SJSA1 (cell line): ENCODE measurements at regions not wholly inside any gene's neighbourhood (a gene's known extent, or its start where the extent isn't known, plus 50 kb on each side); places are given as distances from the start of the nearest gene placed in this dataset.
"Not testable (repeated sequence)": the region's sequence is repeated elsewhere in the genome, so short reads cannot be mapped to it uniquely, and the experiment has no call there.

ENCODE experiments used
- DNase-seq, 2 experiments: peaks; one replicate each; pipeline ENCODE4 v3.0.0-alpha.2; 2015 to 2020; ENCODE audit warnings: low spot score in 2 of 2, low read depth in 1 of 2
- H3K27ac ChIP-seq: fragments of 250-450 bp; sonication (Bioruptor Pico); 2 replicates; pipeline ENCODE4 v1.5.1; 2020; ENCODE audit warnings: mild to moderate bottlenecking, moderate library complexity
- H3K27me3 ChIP-seq: fragments of 250-450 bp; sonication (Bioruptor Pico); replicated peaks from 2 replicates; pipeline ENCODE4 v1.5.1; 2020; ENCODE audit warnings: mild to moderate bottlenecking, moderate library complexity
- H3K36me3 ChIP-seq: fragments of 250-450 bp; sonication (Bioruptor Pico); 2 replicates; pipeline ENCODE4 v1.5.1; 2020; ENCODE audit warnings: mild to moderate bottlenecking
- H3K4me1 ChIP-seq: fragments of 250-450 bp; sonication (Bioruptor Pico); replicated peaks from 2 replicates; pipeline ENCODE4 v1.6.1; 2021; ENCODE audit warnings: mild to moderate bottlenecking
- H3K4me3 ChIP-seq: fragments of 250-450 bp; sonication (Bioruptor Pico); 2 replicates; pipeline ENCODE4 v1.5.1; 2020; ENCODE audit warnings: mild to moderate bottlenecking
- H3K9me3 ChIP-seq: fragments of 250-450 bp; sonication (Bioruptor Pico); replicated peaks from 2 replicates; pipeline ENCODE4 v1.5.1; 2020; ENCODE audit warnings: mild to moderate bottlenecking

DNA sequence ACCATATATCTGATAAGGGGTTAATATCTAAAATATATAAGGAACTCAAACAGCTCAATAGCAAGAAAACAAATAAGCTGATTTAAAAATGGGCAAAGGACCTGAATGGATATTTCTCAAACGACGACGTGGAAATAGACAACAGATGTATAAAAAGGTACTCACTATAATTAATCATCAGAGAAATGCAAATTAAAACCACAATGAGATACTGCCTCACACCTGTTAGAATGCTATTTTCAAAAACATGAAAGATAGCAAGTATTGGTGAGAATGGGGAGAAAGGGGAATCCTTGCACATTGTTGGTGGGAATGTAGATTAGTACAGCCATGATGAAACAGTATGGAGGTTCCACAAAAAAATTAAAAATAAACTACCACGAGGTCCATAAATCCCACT lies 163.2 kb downstream of the DKK1 start:
- Histone ChIP-seq H3K27me3 (no peaks in the 10 kb centered on the region), H3K4me1 (peaks cover 6% of the 10 kb centered on the region; the same call in 1 of the 2 replicates), H3K4me3 (no peak overlapping the region), H3K36me3 (no peaks in the 10 kb centered on the region), H3K9me3 (no peaks in the 10 kb centered on the region), H3K27ac (no peak overlapping the region)
- no peak for DNase-seq

DNA sequence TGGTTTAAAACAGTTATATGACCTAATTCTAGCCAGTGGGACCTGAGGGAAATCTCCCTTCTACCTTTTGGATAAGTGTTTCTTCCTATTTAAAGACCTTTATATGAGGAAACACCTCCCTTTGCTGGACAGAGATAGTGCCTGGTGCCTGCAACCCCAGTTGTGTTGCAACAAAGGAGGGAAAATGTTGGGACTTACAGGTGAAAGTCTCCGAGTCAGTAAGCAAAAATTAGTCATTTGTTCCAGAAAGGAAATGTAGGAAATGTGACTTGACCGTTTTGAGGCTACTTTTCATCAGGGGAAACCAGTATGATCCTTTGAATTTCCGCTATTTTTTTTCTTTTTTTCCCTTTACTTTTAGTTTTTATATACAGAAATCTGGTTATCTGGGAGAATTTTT lies 165.5 kb downstream of the DKK1 start:
- Histone ChIP-seq H3K9me3 (no peaks in the 10 kb centered on the region), H3K36me3 (no peaks in the 10 kb centered on the region), H3K4me3 (no peak overlapping the region), H3K4me1 (peaks cover 9% of the 10 kb centered on the region; the same call in 1 of the 2 replicates), H3K27me3 (no peaks in the 10 kb centered on the region), H3K27ac (no peak overlapping the region)
- no peak for DNase-seq

DNA sequence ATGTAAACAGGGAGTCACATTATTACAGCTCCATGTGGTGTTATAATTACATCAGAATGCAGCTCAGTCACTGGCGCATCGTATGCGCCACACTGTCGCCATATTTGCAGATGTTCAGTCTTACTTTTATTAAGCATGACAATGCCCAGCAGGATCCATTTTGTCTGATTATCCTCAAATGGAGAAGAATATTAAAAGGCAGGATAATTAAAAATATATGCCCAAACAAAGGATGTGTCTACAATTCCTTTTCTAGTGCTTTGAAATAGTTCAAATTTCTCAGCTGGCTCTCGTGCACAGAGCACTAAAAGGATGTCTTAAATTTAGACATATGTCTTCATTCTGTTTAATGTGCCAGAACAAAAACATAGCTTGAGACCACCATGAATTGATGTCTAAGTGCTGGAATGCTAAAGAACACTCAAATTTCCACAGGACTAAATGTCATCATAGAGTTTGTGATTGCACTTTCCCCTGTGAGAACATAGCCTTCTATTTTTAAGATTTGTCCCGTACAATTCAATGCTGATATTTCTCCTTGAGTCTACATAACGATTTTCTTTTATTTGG lies 168.0 kb downstream of the DKK1 start:
- Histone ChIP-seq H3K9me3 (no peaks in the 10 kb centered on the region), H3K27ac (no peak overlapping the region), H3K4me3 (no peak overlapping the region), H3K27me3 (no peaks in the 10 kb centered on the region), H3K36me3 (no peaks in the 10 kb centered on the region), H3K4me1 (peaks cover 20% of the 10 kb centered on the region)
- DNase-seq, result no peak

DNA sequence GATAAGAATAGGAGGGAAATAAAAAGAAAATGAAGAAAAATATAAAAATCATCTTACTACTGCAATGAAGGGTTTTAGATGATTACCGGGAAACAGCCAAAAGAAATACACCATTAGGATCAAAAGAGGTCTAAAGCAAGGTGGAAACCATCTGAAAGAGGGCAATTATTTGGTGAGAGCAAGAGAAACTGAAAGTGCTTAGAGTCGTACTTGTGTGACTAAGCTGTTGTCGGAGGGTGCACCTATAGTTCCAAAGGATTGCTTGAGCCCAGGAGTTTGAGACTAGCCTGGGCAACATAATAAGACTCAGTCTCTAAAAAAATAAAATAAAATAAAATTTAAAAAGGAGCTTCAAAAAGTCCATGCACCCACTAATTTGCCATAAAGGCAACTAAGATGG lies 169.5 kb downstream of the DKK1 start:
- no peak overlapping the region for H3K27ac ChIP-seq
- peaks cover 32% of the 10 kb centered on the region for H3K4me1 ChIP-seq
- no peaks in the 10 kb centered on the region for H3K9me3 ChIP-seq
- DNase-seq, result no peak
- no peaks in the 10 kb centered on the region for H3K27me3 ChIP-seq
- H3K4me3 ChIP-seq, result no peak overlapping the region
- H3K36me3 ChIP-seq, result no peaks in the 10 kb centered on the region

DNA sequence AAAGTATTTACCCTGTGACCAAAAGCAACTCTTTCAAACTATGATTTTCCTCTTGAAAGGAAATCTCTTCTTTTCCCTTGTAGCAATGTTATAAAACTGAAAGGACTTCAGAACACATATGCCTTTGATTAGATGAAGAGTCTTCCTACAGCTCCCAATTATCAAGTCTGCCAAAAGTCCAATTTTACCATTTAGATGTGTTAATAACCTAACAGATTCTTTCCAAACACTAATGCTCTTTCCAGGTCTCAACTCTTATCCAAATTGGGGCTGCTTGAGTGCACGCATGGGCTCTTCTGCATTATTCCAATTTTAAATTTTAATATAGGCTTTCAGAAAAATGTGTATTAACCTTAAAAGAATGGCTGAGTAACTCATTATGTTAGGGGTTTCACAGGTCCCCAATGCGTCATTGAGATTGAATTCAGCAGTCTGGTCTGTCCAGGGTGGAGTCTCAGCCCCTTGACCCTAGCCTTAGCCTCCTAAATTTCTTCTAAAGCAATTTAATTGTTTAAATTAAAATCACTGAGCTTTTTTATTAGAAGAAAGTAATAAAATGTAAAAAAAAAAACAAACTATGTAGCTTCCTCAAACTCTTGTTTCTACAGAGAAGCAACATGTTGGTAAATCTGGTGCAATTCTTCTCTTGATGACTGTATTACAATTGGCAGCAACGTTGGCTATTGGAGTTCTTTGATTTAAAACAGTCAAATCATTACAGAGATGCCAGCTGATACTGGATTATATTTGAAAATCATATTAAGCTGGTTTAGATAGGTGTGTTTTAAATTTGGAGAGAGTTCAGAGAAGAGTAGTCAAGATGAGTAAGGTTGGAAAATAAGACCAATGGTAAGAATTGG lies 170.4 kb downstream of the DKK1 start:
- no peaks in the 10 kb centered on the region for H3K36me3 ChIP-seq
- no peaks in the 10 kb centered on the region for H3K27me3 ChIP-seq
- DNase-seq, result no peak
- H3K4me3 ChIP-seq, result no peak overlapping the region
- peaks cover 38% of the 10 kb centered on the region for H3K4me1 ChIP-seq
- H3K27ac ChIP-seq, result no peak overlapping the region
- H3K9me3 ChIP-seq, result no peaks in the 10 kb centered on the region

DNA sequence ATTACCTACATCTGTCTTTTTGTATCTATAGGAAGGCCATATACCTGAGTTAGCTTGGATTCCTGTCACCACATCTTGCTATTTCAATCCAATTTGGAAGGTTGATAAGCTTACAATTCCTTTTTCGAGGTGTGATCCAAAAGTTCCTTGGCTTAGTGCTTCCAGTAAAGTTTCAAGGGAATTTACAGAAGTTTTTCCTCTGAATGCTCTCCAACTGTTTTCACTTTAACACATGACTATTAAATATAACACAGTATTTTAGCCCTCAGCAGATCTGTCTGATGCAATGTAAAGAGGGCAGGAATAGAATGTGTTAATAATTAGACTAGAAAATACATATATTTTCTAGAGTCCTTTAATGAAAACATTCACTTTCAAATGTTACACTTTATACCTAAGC lies 171.4 kb downstream of the DKK1 start:
- no peaks in the 10 kb centered on the region for H3K9me3 ChIP-seq
- DNase-seq, result no peak
- no peak overlapping the region for H3K27ac ChIP-seq
- H3K4me3 ChIP-seq, result no peak overlapping the region
- H3K36me3 ChIP-seq, result no peaks in the 10 kb centered on the region
- H3K27me3 ChIP-seq, result no peaks in the 10 kb centered on the region
- peaks cover 39% of the 10 kb centered on the region for H3K4me1 ChIP-seq

DNA sequence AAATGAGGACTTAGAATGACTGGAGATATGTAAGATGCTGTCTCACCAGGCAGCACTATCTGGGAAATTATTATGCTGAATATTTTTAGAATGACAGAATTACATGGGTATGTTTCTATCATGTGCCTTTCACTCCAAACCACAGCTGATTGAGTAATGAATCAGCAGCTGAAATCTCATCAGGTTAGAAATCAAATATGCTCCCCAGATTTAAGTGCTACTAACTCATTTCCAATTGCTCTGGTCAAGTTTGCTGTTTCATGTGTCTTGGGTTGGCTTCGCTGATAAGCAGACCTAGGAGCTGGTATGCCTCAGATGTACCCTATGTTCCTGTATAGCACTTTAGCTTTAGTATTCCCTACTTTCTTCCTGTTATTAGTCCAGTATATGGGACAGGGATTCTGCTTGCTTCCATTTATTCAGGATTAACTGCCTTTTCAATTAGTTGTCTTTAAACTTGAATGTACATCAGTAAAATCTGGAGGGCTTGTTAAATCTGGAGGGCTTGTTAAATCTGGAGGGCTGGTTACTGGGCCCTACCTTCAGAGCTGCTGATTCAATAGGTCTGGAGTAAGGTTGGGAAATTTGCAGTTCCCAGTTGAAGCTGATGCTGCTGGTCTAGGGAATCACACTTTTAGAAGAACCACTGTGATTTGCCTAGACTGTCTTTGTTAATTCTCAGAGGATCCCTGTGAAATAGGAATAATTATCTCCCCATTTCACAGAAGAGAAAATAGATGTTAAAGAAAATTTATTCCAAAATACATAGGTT lies 172.9 kb downstream of the DKK1 start:
- no peaks in the 10 kb centered on the region for H3K27me3 ChIP-seq
- no peaks in the 10 kb centered on the region for H3K36me3 ChIP-seq
- DNase-seq, result peak in 1 of 2 experiments; percentile 64
- peaks cover 47% of the 10 kb centered on the region for H3K4me1 ChIP-seq
- H3K4me3 ChIP-seq, result no peak overlapping the region
- no peaks in the 10 kb centered on the region for H3K9me3 ChIP-seq
- peak overlapping the region; percentile 81 for H3K27ac ChIP-seq

DNA sequence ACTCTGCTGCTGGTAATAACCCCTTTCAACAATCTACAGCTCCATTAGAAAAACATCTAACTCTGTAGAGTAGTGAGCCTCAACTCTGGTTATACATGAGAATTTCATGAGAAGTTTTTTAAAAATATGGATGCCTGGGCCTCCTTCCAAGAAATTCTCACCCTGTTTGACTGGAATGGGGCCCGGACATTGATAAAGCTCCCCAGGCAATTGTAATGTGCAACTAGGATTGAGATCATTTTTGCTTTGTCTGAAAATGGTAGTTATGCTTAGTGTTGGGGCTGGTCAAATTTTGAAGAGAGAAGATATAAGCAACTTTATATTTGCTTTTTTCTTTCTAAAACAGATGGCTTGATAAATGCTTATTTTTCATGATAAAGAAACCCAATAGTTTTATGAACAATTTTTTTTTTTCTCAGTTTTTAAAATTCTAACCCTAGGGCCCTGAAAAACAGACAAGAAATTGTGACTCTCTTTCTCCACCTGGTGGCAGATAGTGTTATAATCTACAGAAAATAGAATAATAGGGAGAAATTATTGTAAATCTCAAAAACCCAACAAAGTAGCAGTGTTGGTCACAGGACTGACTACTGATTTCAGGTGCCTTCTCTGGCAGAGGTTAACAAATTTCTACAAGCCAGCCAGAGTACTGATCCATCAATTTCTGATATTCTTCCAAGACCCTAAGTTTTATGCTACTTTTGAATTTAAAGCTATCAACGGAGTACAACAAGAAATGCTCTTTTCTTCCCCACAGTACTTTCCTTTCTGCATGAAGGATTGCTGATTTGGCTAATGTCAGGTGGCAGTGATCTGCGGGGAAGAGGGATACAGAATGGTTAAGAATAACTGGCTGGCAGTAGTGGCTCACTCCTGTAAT lies 174.8 kb downstream of the DKK1 start:
- peak in 1 of 2 experiments; percentile 62 for DNase-seq

DNA sequence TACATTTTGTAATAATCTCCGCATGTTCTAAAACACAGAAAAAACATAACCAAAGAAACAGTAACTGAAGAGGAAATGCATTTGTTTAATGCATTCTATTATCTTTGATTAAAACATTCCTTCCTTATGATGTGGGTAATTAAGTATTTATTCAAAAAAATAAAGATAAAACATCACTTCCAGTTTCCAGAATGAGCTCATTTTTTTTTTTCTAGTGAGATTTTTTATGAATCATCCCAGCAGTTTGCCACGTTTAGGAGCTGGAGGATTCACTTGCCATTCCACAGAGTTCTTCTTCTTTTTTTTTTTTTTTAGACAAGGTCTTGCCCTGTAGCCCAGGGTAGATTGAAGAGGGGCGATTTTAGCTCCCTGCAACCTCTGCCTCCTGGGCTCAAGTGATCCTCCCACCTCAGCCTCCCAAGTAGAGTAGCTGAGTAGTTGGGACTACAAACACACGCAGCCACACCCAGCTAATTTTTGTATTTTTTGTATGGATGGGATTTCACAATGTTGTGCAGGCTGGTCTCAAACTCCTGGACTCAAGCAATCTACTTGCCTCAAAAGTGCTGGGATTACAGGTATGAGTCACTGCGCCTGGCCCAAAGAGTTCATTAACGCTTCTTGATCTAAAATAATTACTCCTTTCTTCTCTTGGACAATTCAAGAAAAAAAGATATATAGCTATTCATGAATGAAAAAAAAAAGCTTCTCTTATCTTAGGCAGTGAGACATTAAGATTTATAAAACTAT lies 177.3 kb downstream of the DKK1 start:
- H3K4me1 ChIP-seq, result peaks cover 38% of the 10 kb centered on the region

More for the DNA sequence above, 174.8 kb downstream of the DKK1 start:
- peaks cover 42% of the 10 kb centered on the region for H3K4me1 ChIP-seq
- no peaks in the 10 kb centered on the region for H3K27me3 ChIP-seq
- H3K9me3 ChIP-seq, result no peaks in the 10 kb centered on the region
- H3K36me3 ChIP-seq, result no peaks in the 10 kb centered on the region
- H3K4me3 ChIP-seq, result no peak overlapping the region
- H3K27ac ChIP-seq, result peak overlapping the region; percentile 20

DNA sequence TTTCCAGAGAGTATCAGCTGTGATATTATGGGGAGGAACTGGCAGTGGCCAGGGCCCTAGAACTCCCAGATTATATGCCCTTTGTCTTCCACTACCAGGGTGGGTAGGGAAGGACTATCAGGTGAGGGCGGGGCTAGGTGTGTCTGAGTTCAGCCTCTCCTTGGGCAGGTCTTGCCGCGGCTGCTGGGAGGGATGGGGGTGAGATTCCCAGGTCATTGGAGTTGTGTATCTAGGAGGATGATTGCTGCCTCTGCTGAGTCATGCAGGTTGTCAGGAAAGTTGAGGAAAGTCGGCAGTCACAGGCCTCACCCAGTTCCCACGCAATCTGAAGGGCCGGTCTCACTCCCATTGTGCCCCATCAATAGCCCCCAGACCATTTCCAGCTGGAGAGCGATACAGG lies 185.2 kb downstream of the DKK1 start:
- Histone ChIP-seq H3K27ac (no peak overlapping the region), H3K4me1 (no peaks in the 10 kb centered on the region), H3K36me3 (no peaks in the 10 kb centered on the region), H3K4me3 (no peak overlapping the region), H3K27me3 (no peaks in the 10 kb centered on the region), H3K9me3 (no peaks in the 10 kb centered on the region)
- DNase-seq, result no peak

More for the DNA sequence above, 177.3 kb downstream of the DKK1 start:
- Histone ChIP-seq H3K4me3 (no peak overlapping the region), H3K27me3 (no peaks in the 10 kb centered on the region), H3K27ac (peak overlapping the region; percentile 36), H3K9me3 (no peaks in the 10 kb centered on the region), H3K36me3 (no peaks in the 10 kb centered on the region)
- DNase-seq, result peak in 1 of 2 experiments; percentile 36

DNA sequence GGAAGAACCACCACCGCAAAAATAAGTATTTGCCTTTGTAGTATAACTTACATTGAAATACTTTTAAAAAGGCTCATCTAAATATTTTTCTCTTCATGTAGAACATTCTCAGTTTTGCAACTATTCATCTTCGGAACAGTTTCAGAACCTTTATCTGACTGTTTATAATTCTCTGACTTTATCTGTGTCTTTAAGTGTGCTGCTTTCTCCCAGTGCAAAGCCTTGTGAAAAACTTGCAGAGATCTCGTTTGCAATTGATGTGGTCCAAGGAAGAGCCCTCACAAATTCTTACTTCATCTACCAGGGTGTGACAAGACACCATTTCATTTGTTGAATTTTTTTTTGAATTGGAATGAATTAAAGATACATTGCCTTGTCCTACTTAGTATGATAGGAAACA lies 186.4 kb downstream of the DKK1 start:
- no peak for DNase-seq
- H3K27me3 ChIP-seq, result no peaks in the 10 kb centered on the region
- no peaks in the 10 kb centered on the region for H3K9me3 ChIP-seq
- H3K27ac ChIP-seq, result no peak overlapping the region
- H3K4me1 ChIP-seq, result no peaks in the 10 kb centered on the region
- no peak overlapping the region for H3K4me3 ChIP-seq
- H3K36me3 ChIP-seq, result no peaks in the 10 kb centered on the region

DNA sequence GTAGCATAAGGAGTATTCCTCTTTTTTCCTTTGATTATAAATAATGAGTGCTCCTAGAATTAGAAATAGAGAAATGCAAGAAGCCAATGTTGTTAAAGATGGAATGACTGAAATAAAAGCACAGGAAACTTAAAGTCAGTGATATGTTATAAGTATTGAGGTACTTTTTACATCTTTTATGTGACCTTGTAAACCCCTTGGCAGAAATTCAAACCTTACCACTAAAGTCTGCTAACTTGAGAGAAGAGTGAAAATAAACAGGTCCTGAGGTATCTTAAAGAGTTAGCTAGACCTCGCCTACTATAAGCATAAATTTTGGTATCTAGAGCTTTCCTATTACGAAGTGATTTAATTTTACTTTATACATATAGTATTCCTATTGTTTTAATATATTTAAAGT lies 188.2 kb downstream of the DKK1 start:
- H3K9me3 ChIP-seq, result no peaks in the 10 kb centered on the region
- no peak overlapping the region for H3K27ac ChIP-seq
- H3K4me3 ChIP-seq, result no peak overlapping the region
- no peaks in the 10 kb centered on the region for H3K27me3 ChIP-seq
- H3K36me3 ChIP-seq, result no peaks in the 10 kb centered on the region
- no peak for DNase-seq
- H3K4me1 ChIP-seq, result no peaks in the 10 kb centered on the region

DNA sequence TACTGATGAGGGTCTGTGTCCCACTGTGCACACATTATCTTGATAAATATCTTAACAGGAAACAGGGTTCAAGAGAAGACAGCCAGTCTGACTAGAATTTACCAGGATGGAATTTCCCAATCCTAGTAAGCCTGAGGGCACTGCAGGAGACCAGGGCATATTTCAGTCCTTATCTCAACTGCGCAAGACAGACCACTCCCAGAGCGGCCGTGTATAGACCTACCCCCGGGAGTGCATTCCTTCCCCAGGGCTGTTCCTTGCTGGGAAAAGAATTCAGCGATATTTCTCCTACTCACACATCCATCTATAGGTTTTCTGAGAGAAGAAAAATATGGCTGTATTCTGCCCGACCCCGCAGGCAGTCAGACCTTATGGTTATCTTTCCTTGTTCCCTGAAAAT lies 191.3 kb downstream of the DKK1 start:
- not testable (repeated sequence) for H3K4me3 ChIP-seq, H3K36me3 ChIP-seq, H3K9me3 ChIP-seq, DNase-seq, H3K27ac ChIP-seq, H3K27me3 ChIP-seq, H3K4me1 ChIP-seq
